ENCODE measurements at regions not wholly inside any gene's neighbourhood (a gene's known extent, or its start where the extent isn't known, plus 50 kb on each side); places are given as distances from the start of the nearest gene placed in this dataset.
"Not testable (repeated sequence)": the region's sequence is repeated elsewhere in the genome, so short reads cannot be mapped to it uniquely, and the experiment has no call there.

- no peaks in the 10 kb centered on the region for H3K36me3 Mint-ChIP-seq
- TF ChIP-seq, protein P1, sequence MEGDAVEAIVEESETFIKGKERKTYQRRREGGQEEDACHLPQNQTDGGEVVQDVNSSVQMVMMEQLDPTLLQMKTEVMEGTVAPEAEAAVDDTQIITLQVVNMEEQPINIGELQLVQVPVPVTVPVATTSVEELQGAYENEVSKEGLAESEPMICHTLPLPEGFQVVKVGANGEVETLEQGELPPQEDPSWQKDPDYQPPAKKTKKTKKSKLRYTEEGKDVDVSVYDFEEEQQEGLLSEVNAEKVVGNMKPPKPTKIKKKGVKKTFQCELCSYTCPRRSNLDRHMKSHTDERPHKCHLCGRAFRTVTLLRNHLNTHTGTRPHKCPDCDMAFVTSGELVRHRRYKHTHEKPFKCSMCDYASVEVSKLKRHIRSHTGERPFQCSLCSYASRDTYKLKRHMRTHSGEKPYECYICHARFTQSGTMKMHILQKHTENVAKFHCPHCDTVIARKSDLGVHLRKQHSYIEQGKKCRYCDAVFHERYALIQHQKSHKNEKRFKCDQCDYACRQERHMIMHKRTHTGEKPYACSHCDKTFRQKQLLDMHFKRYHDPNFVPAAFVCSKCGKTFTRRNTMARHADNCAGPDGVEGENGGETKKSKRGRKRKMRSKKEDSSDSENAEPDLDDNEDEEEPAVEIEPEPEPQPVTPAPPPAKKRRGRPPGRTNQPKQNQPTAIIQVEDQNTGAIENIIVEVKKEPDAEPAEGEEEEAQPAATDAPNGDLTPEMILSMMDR (conservative IDR thresholded peaks at IDR 0.05), result no peak
- peaks cover 2% of the 10 kb centered on the region for H3K27me3 Mint-ChIP-seq
- no peak for DNase-seq (ENCODE audit: extremely low spot score, unreplicated experiment)
- no peaks in the 10 kb centered on the region for H3K4me1 Mint-ChIP-seq (ENCODE audit: unreplicated experiment)
- H3K4me3 Mint-ChIP-seq, result no peak overlapping the region
- no peaks in the 10 kb centered on the region for H3K9me3 Mint-ChIP-seq
- H3K27ac Mint-ChIP-seq, result no peak overlapping the region
These were observed 254.6 kb downstream of the XPNPEP1 start for GRCh38 chr10:109668703-109669102.

- Mint-ChIP-seq H3K9me3 (no peaks in the 10 kb centered on the region), H3K4me1 (ENCODE audit: unreplicated experiment) (no peaks in the 10 kb centered on the region), H3K4me3 (no peak overlapping the region), H3K36me3 (no peaks in the 10 kb centered on the region), H3K27me3 (no peaks in the 10 kb centered on the region), H3K27ac (no peak overlapping the region)
- DNase-seq (ENCODE audit: extremely low spot score, unreplicated experiment), result no peak
- TF ChIP-seq, protein P1 (conservative IDR thresholded peaks at IDR 0.05), result no peak
These were observed 255.1 kb downstream of the XPNPEP1 start for GRCh38 chr10:109668154-109668665.

DNA sequence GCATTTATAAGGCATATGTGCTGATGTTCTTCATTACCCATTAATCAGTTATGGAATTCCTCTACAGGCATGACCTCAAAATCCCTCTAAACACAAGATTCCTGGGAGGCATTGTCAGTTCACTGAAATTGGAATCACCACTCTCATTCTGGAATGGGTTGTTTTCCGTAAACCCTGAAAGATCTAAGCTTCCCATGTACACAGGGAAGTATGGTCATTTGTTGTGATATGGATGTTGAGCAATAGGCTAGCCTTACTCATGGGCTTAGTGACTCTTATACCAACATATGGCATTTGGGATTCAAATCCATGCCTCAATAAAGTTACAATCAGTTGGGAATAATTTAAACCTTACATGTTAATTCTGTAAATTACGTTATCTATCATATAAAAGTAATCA is 258.0 kb downstream of the XPNPEP1 start:
- Mint-ChIP-seq H3K4me1 (ENCODE audit: unreplicated experiment) (no peaks in the 10 kb centered on the region), H3K36me3 (no peaks in the 10 kb centered on the region), H3K4me3 (no peak overlapping the region), H3K27me3 (no peaks in the 10 kb centered on the region), H3K27ac (no peak overlapping the region), H3K9me3 (no peaks in the 10 kb centered on the region)
- TF ChIP-seq, protein P1 (conservative IDR thresholded peaks at IDR 0.05), result no peak
- DNase-seq (ENCODE audit: extremely low spot score, unreplicated experiment), result no peak

GRCh38 chr10:109664554-109664953 is 258.8 kb downstream of the XPNPEP1 start:
- Mint-ChIP-seq H3K36me3 (no peaks in the 10 kb centered on the region), H3K4me1 (ENCODE audit: unreplicated experiment) (no peaks in the 10 kb centered on the region), H3K4me3 (no peak overlapping the region), H3K9me3 (no peaks in the 10 kb centered on the region), H3K27me3 (no peaks in the 10 kb centered on the region), H3K27ac (no peak overlapping the region)
- TF ChIP-seq, protein P1 (conservative IDR thresholded peaks at IDR 0.05), result no peak
- DNase-seq (ENCODE audit: extremely low spot score, unreplicated experiment), result no peak

- H3K36me3 Mint-ChIP-seq, result no peaks in the 10 kb centered on the region
- H3K4me3 Mint-ChIP-seq, result no peak overlapping the region
- no peaks in the 10 kb centered on the region for H3K27me3 Mint-ChIP-seq
- H3K9me3 Mint-ChIP-seq, result no peaks in the 10 kb centered on the region
- no peaks in the 10 kb centered on the region for H3K4me1 Mint-ChIP-seq (ENCODE audit: unreplicated experiment)
- TF ChIP-seq, protein P1 (conservative IDR thresholded peaks at IDR 0.05), result no peak
- no peak for DNase-seq (ENCODE audit: extremely low spot score, unreplicated experiment)
- H3K27ac Mint-ChIP-seq, result no peak overlapping the region
These were observed 260.2 kb downstream of the XPNPEP1 start for GRCh38 chr10:109663122-109663521.

DNA sequence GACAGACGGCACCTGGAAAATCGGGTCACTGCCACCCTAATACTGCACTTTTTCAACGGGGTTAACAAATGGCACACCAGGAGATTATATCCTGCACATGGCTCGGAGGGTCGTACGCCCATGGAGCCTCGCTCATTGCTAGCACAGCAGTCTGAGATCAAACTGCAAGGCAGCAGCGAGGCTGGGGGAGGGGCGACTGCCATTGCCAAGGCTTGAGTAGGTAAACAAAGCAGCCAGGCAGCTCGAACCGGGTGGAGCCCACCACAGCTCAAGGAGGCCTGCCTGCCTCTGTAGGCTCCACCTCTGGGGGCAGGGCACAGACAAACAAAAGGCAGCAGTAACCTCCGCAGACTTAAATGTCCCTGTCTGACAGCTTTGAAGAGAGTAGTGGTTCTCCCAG is 270.7 kb downstream of the XPNPEP1 start:
- not testable (repeated sequence) for H3K27me3 Mint-ChIP-seq; H3K9me3 Mint-ChIP-seq; H3K4me3 Mint-ChIP-seq; H3K27ac Mint-ChIP-seq; DNase-seq (ENCODE audit: extremely low spot score, unreplicated experiment); H3K36me3 Mint-ChIP-seq; H3K4me1 Mint-ChIP-seq (ENCODE audit: unreplicated experiment)

Measured in type B pancreatic cell (in vitro differentiated cells).